ENCODE measurements at regions not wholly inside any gene's neighbourhood (a gene's known extent, or its start where the extent isn't known, plus 50 kb on each side); places are given as distances from the start of the nearest gene placed in this dataset.
"Not testable (repeated sequence)": the region's sequence is repeated elsewhere in the genome, so short reads cannot be mapped to it uniquely, and the experiment has no call there.

GRCh38 chr4:9110700-9111099, 59.5 kb upstream of the FAM90A26 start:
- intact Hi-C loops (cut with micrococcal nuclease): not testable (repeated sequence)

- intact Hi-C loops (cut with micrococcal nuclease): not testable (repeated sequence)
These were observed 67.1 kb upstream of the FAM90A26 start for GRCh38 chr4:9103148-9103524.

- intact Hi-C loops (cut with micrococcal nuclease): not testable (repeated sequence)
These were observed 67.6 kb upstream of the FAM90A26 start for GRCh38 chr4:9102471-9103147.

- intact Hi-C loops (cut with micrococcal nuclease): not testable (repeated sequence)
These were observed 73.9 kb upstream of the FAM90A26 start for GRCh38 chr4:9096330-9096729.

GRCh38 chr4:9078796-9079195, 91.4 kb upstream of the FAM90A26 start:
- intact Hi-C loops (cut with micrococcal nuclease): not testable (repeated sequence)

- intact Hi-C loops (cut with micrococcal nuclease): not testable (repeated sequence)
These were observed 93.2 kb upstream of the FAM90A26 start for GRCh38 chr4:9076974-9077373.

GRCh38 chr4:9076486-9076885, 93.7 kb upstream of the FAM90A26 start:
- intact Hi-C loops (cut with micrococcal nuclease): not testable (repeated sequence)

GRCh38 chr4:9073371-9073770, 96.8 kb upstream of the FAM90A26 start:
- intact Hi-C loops (cut with micrococcal nuclease): not testable (repeated sequence)

GRCh38 chr4:9072521-9073220, 97.5 kb upstream of the FAM90A26 start:
- intact Hi-C loops (cut with micrococcal nuclease): not testable (repeated sequence)

- intact Hi-C loops (cut with micrococcal nuclease): not testable (repeated sequence)
These were observed 102.3 kb upstream of the FAM90A26 start for GRCh38 chr4:9067923-9068322.

- intact Hi-C loops (cut with micrococcal nuclease): not testable (repeated sequence)
These were observed 106.6 kb upstream of the FAM90A26 start for GRCh38 chr4:9063612-9064011.

GRCh38 chr4:9024866-9025265, 145.3 kb upstream of the FAM90A26 start:
- intact Hi-C loops (cut with micrococcal nuclease): not testable (repeated sequence)

- intact Hi-C loops (cut with micrococcal nuclease): not testable (repeated sequence)
These were observed 138.2 kb upstream of the HMX1 start for GRCh38 chr4:9009792-9010191.

- intact Hi-C loops (cut with micrococcal nuclease): not testable (repeated sequence)
These were observed 136.8 kb upstream of the HMX1 start for GRCh38 chr4:9008407-9008806.

- intact Hi-C loops (cut with micrococcal nuclease): loop anchor here (2.0 kb wide), 1 partner anchor 122 kb away; no protein-coding TSS in a partner anchor
These were observed 129.5 kb upstream of the HMX1 start for GRCh38 chr4:9001153-9001552.

GRCh38 chr4:9000505-9001001, 128.9 kb upstream of the HMX1 start:
- intact Hi-C loops (cut with micrococcal nuclease): loop anchor here (2.0 kb wide), 1 partner anchor 122 kb away; no protein-coding TSS in a partner anchor

GRCh38 chr4:8992981-8993380, 121.3 kb upstream of the HMX1 start:
- intact Hi-C loops (cut with micrococcal nuclease): not testable (repeated sequence)

GRCh38 chr4:8991449-8991848, 119.8 kb upstream of the HMX1 start:
- intact Hi-C loops (cut with micrococcal nuclease): not testable (repeated sequence)

- intact Hi-C loops (cut with micrococcal nuclease): not testable (repeated sequence)
These were observed 118.7 kb upstream of the HMX1 start for GRCh38 chr4:8990341-8990740.

GRCh38 chr4:8985786-8986185, 114.1 kb upstream of the HMX1 start:
- intact Hi-C loops (cut with micrococcal nuclease): not testable (repeated sequence)

GRCh38 chr4:8984641-8985040, 113.0 kb upstream of the HMX1 start:
- intact Hi-C loops (cut with micrococcal nuclease): not testable (repeated sequence)

GRCh38 chr4:8983921-8984320, 112.3 kb upstream of the HMX1 start:
- intact Hi-C loops (cut with micrococcal nuclease): not testable (repeated sequence)

All from T-helper 1 cell treated with Interleukin-12 subunit alpha and Interleukin-12 subunit beta and Interleukin-4 antibody, amounts not matched to agents 30 ng/mL and 1 ng/mL, for 36 hours (primary cell).